ENCODE measurements at regions not wholly inside any gene's neighbourhood (a gene's known extent, or its start where the extent isn't known, plus 50 kb on each side); places are given as distances from the start of the nearest gene placed in this dataset.
A peak's percentile ranks its signal among the peaks of the same experiment; 100 is the strongest.

- no peak for TF ChIP-seq GATA3 (IDR thresholded peaks at IDR 0.05; ENCODE audit: low read depth, low read length)
- TF ChIP-seq GATA2 (IDR thresholded peaks at IDR 0.05; ENCODE audit: low read depth, low read length): no peak
Measured at GRCh38 chr15:69893086-69893485, 204.6 kb downstream of the TLE3 start.

GRCh38 chr15:69893863-69894262 is 203.9 kb downstream of the TLE3 start:
- TF ChIP-seq GATA2 (IDR thresholded peaks at IDR 0.05; ENCODE audit: low read depth, low read length): peak; percentile 88
- TF ChIP-seq GATA3 (IDR thresholded peaks at IDR 0.05; ENCODE audit: low read depth, low read length): peak; percentile 39; the same call in 1 of the 2 replicates

DNA sequence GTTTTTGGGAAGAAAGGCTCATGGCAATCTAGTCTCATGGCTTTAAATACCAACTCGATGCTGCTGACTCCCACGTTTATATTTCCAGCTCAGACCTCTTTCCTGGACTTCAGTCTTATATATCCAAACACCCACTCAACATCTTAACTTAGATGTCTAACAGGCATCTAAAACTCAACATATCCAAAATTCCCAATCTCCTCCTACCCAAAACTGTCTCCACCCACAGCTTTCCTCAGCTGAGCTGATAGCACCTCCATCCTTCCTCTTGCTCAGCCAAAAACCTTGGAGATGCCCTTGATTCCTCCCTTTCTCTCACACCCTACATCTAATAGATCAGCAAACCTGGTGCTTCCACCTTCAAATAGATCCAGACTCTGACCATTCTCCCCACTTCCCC is 202.5 kb downstream of the TLE3 start:
- TF ChIP-seq GATA3 (IDR thresholded peaks at IDR 0.05; ENCODE audit: low read depth, low read length): no peak
- no peak for TF ChIP-seq GATA2 (IDR thresholded peaks at IDR 0.05; ENCODE audit: low read depth, low read length)

- TF ChIP-seq GATA2 (IDR thresholded peaks at IDR 0.05; ENCODE audit: low read depth, low read length) (no peak), GATA3 (IDR thresholded peaks at IDR 0.05; ENCODE audit: low read depth, low read length) (no peak)
Measured at GRCh38 chr15:69896606-69897005, 201.1 kb downstream of the TLE3 start.

DNA sequence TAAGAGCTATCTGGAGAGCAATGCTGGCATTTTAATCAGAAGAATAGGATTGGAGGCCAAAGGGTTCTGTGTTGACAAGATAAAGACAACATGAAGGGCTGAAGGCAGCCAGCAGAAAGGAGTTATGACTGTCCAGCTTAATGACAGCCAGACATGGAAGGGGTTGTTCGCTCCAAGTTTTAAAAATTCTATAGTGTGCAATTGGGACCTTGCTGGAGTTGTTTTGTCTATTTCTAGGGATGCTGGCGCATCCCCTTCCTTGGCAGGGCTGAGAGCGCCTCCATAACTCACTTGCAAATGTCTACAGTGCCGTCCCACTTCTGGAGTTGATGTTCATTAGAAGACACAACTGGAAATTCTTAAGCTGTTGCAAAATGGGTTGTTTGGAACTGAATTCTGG is 200.7 kb downstream of the TLE3 start:
- TF ChIP-seq GATA3 (IDR thresholded peaks at IDR 0.05; ENCODE audit: low read depth, low read length) (no peak), GATA2 (IDR thresholded peaks at IDR 0.05; ENCODE audit: low read depth, low read length) (no peak)

DNA sequence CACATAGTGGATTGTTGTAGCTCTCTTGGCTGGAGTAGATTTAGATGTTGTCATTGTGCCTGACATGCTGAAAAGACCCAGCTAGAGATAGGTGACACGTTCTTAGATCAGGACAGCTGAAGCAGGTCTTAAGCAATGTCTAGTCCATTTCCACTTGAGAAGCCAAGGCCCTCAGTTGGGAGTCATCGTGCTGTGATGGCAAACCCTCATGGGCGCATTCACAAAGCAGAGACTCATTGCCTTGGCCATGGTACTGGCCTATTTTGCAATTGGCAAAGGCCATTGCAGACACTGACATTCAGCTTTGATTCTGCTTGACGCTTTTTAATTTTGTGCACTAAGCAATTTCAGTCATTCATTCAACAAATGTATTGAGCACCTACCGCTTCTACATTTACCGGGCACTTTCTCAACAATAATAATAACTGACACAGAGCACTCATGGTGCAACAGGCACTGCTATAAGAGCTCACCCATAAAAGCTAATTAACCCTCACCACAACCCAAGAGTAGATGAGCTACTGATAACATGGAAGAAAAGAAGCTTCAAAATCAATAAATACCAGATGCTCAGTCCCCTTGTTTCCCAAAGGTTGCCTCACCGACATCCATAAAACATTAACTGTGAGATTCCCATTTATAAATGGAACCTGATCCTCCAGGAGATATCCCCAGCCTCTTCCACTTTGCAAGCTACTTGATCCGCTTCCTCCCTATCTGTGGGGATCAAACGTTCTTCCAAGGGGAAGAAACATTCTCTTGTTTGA is 200.1 kb downstream of the TLE3 start:
- TF ChIP-seq GATA3 (IDR thresholded peaks at IDR 0.05; ENCODE audit: low read depth, low read length) (peak; percentile 92), GATA2 (IDR thresholded peaks at IDR 0.05; ENCODE audit: low read depth, low read length) (peak; percentile 80; the same call in 1 of the 2 replicates)

- TF ChIP-seq GATA3 (IDR thresholded peaks at IDR 0.05; ENCODE audit: low read depth, low read length) (peak; percentile 32; the same call in 1 of the 2 replicates), GATA2 (IDR thresholded peaks at IDR 0.05; ENCODE audit: low read depth, low read length) (no peak)
Measured at GRCh38 chr15:69898243-69898642, 199.5 kb downstream of the TLE3 start.

- TF ChIP-seq GATA3 (IDR thresholded peaks at IDR 0.05; ENCODE audit: low read depth, low read length) (no peak), GATA2 (IDR thresholded peaks at IDR 0.05; ENCODE audit: low read depth, low read length) (no peak)
Measured at GRCh38 chr15:69902414-69903062, 195.2 kb downstream of the TLE3 start.

- TF ChIP-seq GATA3 (IDR thresholded peaks at IDR 0.05; ENCODE audit: low read depth, low read length) (no peak), GATA2 (IDR thresholded peaks at IDR 0.05; ENCODE audit: low read depth, low read length) (peak; percentile 66)
Measured at GRCh38 chr15:69903470-69904469, 193.9 kb downstream of the TLE3 start.

DNA sequence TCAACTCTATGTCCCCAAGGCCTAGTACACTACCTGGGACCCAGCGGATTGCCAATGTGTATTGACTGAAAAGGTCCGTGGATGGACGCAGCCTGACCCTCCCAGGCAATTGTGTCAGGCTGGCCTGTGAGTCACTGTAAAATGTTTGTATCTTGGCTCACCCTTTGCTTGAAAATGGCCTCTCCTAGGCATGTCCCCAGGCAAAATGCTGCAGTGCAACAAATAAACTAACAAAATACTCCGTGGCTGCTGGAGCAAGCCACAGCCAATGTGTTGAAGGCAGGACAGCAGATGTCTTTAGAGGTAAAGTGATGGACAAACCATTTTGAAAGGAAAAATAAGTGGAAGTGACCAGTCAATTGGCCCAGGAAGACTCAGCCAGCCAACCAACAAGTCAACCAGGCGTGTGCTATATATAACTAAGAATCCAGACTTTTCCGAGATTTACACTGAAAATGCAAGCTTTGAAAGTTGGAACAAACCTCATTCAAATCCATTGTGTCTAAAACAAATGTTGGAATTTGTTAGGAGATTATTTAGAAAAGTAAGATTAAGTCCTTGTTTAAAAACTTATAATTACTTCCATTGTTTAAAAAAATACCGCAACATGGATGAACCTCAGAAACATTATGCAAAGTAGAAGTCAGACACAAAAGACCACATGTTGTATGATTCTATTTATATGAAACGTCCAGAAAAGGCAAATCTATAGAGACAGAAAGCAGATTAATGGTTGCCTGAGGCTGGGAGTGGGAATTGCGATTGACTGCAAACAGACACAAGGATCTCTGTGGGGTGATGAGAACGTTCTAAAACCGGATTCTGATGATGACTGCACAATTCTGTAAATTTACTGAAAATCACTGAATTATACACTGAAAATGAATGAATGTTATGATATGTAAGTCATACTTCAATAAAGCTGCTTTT is 191.2 kb downstream of the TLE3 start:
- TF ChIP-seq GATA2 (IDR thresholded peaks at IDR 0.05; ENCODE audit: low read depth, low read length): no peak
- TF ChIP-seq GATA3 (IDR thresholded peaks at IDR 0.05; ENCODE audit: low read depth, low read length): no peak

GRCh38 chr15:69908060-69908459 is 189.7 kb downstream of the TLE3 start:
- TF ChIP-seq GATA3 (IDR thresholded peaks at IDR 0.05; ENCODE audit: low read depth, low read length): no peak
- TF ChIP-seq GATA2 (IDR thresholded peaks at IDR 0.05; ENCODE audit: low read depth, low read length): no peak

- no peak for TF ChIP-seq GATA2 (IDR thresholded peaks at IDR 0.05; ENCODE audit: low read depth, low read length)
- TF ChIP-seq GATA3 (IDR thresholded peaks at IDR 0.05; ENCODE audit: low read depth, low read length): no peak
Measured at GRCh38 chr15:69908590-69909420, 188.9 kb downstream of the TLE3 start.
